WI38 (cell line): ENCODE measurements at regions not wholly inside any gene's neighbourhood (a gene's known extent, or its start where the extent isn't known, plus 50 kb on each side); places are given as distances from the start of the nearest gene placed in this dataset.

ENCODE experiments used
- H3K4me3 ChIP-seq: 2 replicates; pipeline ENCODE4 v1.5.1; 2011; ENCODE audit warnings: low read depth, mild to moderate bottlenecking, control low read depth, low read length
- CTCF ChIP-seq: IDR thresholded peaks from 2 replicates; pipeline ENCODE4 v1.5.1; 2012; ENCODE audit warnings: low read depth, mild to moderate bottlenecking, control low read depth, low read length

DNA sequence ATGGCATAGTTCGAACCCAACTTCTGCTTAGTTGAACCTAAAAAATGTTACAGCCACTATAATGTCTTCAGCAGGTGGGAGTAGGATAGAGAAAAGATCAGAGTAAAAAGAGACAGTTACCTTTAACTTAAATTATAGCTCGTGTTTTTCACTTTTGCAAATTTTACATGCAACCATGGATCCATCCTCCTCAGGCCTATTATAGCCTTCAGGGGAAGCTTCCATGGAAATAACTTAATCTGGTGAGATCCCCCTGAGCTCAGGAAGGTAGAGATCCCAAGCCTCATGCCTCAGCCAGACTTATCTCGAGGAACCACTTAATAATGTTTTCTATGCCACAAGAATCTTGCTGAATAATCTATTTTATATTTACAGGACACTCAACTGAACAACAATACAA lies 159.4 kb upstream of the FAM3C start:
- no peak overlapping the region for H3K4me3 ChIP-seq
- TF ChIP-seq CTCF, result no peak

DNA sequence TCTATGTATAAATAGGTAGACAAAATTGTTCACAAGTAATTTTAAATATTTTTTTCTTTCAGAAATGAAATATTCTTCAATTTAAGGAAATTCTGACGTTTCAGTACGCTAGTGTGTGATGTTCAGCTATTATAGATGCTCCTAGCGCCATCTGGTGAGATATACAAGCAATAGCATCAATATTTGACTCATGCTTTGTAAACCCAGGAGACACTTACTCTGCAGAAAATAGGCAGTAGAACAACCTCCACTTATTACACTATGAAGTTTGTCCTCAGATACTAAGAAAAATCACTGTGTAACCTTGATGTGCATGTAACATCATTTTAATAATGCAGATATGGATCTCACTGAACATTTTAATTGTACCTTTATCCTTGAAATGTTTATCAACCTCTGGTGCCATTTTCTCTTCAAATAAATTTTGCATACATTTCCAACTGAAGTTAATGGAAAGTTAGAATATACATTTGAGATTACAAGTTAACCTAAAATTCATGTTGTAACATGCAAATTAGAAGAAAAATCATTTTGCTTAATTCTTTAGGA lies 151.5 kb upstream of the FAM3C start:
- peak; percentile 42; the same call in 1 of the 2 replicates for TF ChIP-seq CTCF
- H3K4me3 ChIP-seq, result no peak overlapping the region

DNA sequence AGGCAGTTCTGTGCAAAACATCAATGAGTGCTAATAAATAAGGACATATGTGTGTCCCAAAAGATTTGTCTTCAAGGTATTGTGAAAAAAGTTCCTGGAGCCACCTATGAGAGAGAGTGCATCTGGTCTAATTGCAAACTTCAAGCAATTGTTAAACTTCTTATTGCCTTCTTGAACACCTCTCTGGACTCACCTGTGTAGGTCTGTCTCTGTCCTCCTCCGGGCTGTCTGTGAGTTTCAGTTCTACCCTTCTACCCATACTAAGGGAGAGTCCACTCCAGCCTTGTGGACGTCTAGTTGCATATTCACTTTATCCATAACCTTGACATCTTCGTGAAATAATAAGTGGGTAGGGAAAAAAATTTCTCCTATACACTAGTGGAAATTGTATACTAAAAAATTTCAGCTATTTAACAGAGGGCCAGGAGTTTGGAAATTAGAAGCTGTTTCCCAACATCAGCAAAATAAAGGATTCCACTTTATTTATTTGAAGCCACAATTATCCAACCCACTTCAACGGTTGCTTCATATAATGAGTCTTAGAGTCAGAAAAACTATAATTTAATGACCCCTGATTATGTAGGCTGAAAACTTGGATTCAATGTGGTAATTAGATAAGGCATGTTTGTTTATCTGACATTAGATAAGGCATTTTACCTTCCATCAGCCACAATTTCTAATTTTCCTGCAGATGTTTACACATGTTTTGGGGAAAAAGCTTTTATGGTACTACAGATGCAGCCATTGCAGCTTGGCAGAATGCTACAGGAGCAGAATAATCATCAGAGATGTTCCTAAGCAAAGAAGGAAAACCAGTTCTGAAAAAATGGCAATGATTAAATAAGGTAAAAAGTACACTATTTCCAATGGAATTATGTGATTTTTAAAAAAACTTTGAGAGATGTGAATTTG lies 150.8 kb upstream of the FAM3C start:
- H3K4me3 ChIP-seq, result no peak overlapping the region

GRCh38 chr7:121545418-121545817 lies 149.3 kb upstream of the FAM3C start:
- TF ChIP-seq CTCF, result no peak
- H3K4me3 ChIP-seq, result no peak overlapping the region

More for the DNA sequence above, 150.8 kb upstream of the FAM3C start:
- no peak for TF ChIP-seq CTCF

- no peak for TF ChIP-seq CTCF
- H3K4me3 ChIP-seq, result no peak overlapping the region
Observed at GRCh38 chr7:121544726-121545125, 148.6 kb upstream of the FAM3C start.

DNA sequence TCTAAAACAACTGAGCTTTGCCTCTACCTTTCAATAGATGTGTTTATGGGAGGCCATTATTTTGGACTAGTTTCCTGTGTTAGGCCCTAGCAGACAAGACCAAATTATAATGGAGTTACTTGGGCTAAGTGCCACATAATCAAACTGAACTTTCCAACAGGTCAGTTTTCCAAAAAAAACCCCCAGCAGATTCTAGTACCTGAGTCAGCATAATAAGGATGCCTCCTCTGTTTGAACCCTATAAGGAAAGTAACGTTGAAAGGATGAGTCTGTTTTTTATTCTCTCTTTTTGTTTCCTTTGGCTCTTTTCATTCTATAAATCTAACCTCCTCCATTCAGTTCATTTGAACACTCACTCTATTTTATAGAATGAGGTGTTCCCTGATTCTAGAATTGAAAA lies 148.1 kb upstream of the FAM3C start:
- no peak for TF ChIP-seq CTCF

DNA sequence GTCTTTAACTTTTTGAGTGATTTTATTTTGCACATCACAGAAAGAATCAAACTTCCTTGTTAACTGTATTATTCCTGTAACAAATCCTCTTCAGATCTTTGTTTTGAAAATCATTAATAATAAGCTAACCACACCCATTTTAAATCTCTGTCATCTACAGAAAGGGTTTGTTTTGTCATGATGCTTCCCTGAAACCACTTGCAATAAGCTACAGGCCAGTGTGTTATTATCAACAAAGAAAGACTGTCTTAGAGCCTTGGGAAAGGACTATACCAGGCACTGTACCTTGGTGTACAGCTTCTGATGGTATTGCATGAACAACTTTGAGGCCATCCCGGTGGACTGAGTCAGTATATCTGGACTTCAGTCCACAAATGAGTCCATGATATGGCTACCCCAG lies 145.3 kb upstream of the FAM3C start:
- no peak overlapping the region for H3K4me3 ChIP-seq
- no peak for TF ChIP-seq CTCF

More for the DNA sequence above, 148.1 kb upstream of the FAM3C start:
- H3K4me3 ChIP-seq, result no peak overlapping the region
